ENCODE measurements at regions not wholly inside any gene's neighbourhood (a gene's known extent, or its start where the extent isn't known, plus 50 kb on each side); places are given as distances from the start of the nearest gene placed in this dataset.

DNA sequence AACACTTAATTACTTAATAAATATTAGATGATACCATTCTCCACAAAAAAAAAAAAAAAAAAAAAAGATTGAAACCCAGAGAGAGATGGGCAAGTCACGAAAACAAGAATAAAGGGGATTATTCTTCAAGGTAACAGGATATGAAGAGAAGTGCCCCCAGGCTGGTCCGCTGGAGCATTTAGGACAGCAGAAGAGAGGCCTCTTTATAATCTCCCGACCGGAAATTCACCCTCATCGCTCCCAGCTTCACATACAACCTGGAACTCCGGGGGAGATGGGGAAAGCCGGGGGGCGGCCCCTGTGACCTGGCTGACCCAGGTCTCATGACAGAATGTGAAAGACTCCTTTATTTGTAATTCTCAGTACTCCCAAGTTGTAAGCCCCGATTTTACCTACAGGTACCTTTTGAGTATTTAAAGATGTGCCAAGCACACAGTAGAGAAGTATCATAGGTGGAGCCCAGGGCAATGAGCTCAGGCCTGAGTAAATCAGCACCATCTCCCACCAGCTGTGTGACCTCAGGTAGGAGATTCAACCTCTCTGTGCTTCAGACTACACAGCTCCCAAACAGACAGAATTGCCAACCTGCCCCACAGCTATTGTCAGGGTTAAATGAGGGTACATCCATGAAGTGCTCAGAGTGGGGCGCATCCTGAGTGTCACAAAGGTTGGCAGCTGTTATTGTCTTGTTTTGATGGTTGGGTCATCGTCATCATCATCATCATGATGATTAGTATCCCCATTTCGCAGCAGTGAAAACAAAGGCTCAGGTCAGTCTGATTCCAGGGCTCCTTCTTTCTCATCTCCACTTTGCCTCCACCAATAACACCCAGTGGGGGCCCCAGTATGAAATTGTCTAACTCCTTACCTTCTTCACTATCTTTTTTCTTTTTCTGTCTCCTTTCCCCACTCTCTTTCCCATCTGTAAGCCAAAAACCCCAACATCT lies 148.4 kb downstream of the PSMG1 start:
- TF ChIP-seq, protein P1, sequence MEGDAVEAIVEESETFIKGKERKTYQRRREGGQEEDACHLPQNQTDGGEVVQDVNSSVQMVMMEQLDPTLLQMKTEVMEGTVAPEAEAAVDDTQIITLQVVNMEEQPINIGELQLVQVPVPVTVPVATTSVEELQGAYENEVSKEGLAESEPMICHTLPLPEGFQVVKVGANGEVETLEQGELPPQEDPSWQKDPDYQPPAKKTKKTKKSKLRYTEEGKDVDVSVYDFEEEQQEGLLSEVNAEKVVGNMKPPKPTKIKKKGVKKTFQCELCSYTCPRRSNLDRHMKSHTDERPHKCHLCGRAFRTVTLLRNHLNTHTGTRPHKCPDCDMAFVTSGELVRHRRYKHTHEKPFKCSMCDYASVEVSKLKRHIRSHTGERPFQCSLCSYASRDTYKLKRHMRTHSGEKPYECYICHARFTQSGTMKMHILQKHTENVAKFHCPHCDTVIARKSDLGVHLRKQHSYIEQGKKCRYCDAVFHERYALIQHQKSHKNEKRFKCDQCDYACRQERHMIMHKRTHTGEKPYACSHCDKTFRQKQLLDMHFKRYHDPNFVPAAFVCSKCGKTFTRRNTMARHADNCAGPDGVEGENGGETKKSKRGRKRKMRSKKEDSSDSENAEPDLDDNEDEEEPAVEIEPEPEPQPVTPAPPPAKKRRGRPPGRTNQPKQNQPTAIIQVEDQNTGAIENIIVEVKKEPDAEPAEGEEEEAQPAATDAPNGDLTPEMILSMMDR (IDR thresholded peaks at IDR 0.05): no peak
- TF ChIP-seq POLR2A (IDR thresholded peaks at IDR 0.05): no peak

Data from lower leg skin (tissue), 3 donors.